GM19463 (cell line): ENCODE measurements at regions not wholly inside any gene's neighbourhood (a gene's known extent, or its start where the extent isn't known, plus 50 kb on each side); places are given as distances from the start of the nearest gene placed in this dataset.

ENCODE experiments used
- ATAC-seq: cut with Tn5 transposase; IDR thresholded peaks from one replicate; pipeline ENCODE4 v1.9.1; 2021; ENCODE audit warnings: mild to moderate bottlenecking, moderate library complexity; ENCODE audit not compliant: unreplicated experiment

GRCh38 chr4:143273160-143273917 lies 63.3 kb upstream of the GAB1 start:
- ATAC-seq = no peak

DNA sequence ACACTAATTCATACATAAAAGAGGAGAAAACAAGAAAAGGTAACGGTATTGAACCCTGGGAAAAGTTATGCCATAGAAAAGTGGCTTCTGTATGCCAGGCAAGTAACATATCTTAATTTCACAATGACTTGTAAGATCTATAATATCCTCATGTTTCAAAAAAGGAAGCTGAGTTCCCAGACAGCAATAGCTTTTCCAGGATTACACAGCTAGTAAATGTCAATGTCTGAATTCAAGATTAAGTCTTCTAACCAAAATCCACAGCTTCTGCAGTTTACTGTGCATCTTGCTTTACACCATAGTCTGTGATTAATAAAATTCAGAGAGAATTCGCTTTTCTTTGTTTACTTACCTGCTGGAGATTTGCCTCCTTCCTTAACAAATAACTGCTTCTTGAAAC lies 55.8 kb upstream of the GAB1 start:
- no peak for ATAC-seq

GRCh38 chr4:143281507-143282190 lies 55.0 kb upstream of the GAB1 start:
- peak; percentile 67 for ATAC-seq

GRCh38 chr4:143282211-143282707 lies 54.4 kb upstream of the GAB1 start:
- ATAC-seq = no peak

DNA sequence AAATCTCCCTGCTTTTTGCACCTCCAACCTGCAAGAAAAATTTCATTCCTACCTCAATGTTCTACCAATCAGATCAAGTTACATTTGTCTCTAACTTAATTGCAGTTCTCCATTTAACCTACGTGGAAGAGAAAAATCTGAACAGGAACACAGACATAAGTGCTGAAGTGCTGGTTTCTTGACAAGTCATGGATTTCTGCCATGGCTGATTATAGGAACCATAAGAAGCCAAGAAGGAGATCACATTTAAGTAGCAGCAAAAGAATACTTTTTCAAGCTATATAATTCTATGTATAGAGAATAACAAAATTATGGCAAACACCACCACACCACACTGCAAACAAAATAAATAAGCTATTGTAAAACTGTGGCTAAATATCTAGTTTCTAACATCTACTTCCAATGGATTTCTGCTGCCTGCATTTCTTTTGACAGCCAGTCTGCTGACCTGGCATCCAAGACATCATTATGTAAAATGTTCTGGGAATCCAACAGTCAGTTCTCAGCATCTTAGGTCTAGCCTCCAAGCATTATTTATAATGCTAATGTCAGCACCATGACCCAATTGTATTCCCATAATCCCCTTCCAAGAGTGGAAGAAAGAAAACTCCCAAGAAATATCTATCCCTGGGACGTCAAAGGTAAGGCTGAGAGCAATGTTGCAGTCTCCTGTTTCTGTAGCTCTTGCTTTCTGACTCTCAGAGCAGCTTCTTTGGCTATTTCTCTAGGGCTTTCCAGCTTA lies 50.8 kb upstream of the GAB1 start:
- ATAC-seq = no peak

GRCh38 chr4:143286701-143287571 lies 49.7 kb upstream of the GAB1 start:
- ATAC-seq = no peak
